Endothelial cell of umbilical vein (primary cell): ENCODE measurements at regions not wholly inside any gene's neighbourhood (a gene's known extent, or its start where the extent isn't known, plus 50 kb on each side); places are given as distances from the start of the nearest gene placed in this dataset.
"Not testable (repeated sequence)": the region's sequence is repeated elsewhere in the genome, so short reads cannot be mapped to it uniquely, and the experiment has no call there.

ENCODE experiments used
- BruUV-seq: library from RNA; stranded (reverse); fragments of 400-500 nt; replicated peaks from 2 replicates; lab custom pipeline; 2021; lab: Mats Ljungman, UMichigan
- CTCF ChIA-PET: fragments of 300-600, 350-600 bp; sonication (Branson Sonifier 250); formaldehyde crosslinking; loops from one replicate; lab custom pipeline; 2021; ENCODE audit warnings: antibody characterized with exemption, inconsistent platforms; lab: Charles Lee
- POLR2A ChIA-PET: fragments of 300-600, 350-600 bp; sonication (Branson Sonifier 250); formaldehyde crosslinking; loops from one replicate; lab custom pipeline; 2021; ENCODE audit warnings: antibody characterized with exemption, inconsistent platforms; lab: Charles Lee
- DNase-seq: peaks from one replicate; pipeline ENCODE4 v3.0.0-alpha.2; 2011; ENCODE audit warnings: low read depth, low spot score
- FAIRE-seq: peaks from 2 replicates; lab custom pipeline; 2011; peaks lifted over from hg19 to GRCh38; lab: Jason Lieb, UNC
- H2AFZ ChIP-seq: 2 replicates; pipeline ENCODE4 v1.6.0; 2012; ENCODE audit warnings: low read depth, low read length, control low read depth, inconsistent platforms
- H3K27ac ChIP-seq: 2 replicates; pipeline ENCODE4 v1.5.1; 2011; ENCODE audit warnings: low read depth, mild to moderate bottlenecking, control low read depth, low read length, moderate library complexity; ENCODE audit not compliant: insufficient read depth
- H3K27me3 ChIP-seq, 2 experiments: 2 replicates each; pipeline versions ENCODE4 v1.6.0 to v1.6.1; 2011; ENCODE audit warnings: low read length in 2 of 2, mixed read lengths in 1 of 2; ENCODE audit not compliant: control insufficient read depth in 2 of 2, insufficient read depth in 2 of 2
- H3K36me3 ChIP-seq, 2 experiments: 2 replicates in 1 of 2; 3 replicates in 1 of 2; pipeline ENCODE4 v1.5.1; 2011; ENCODE audit warnings: low read length in 2 of 2, mild to moderate bottlenecking in 1 of 2, moderate library complexity in 1 of 2; ENCODE audit not compliant: control insufficient read depth in 2 of 2, insufficient read depth in 2 of 2; ENCODE audit errors: extremely low read depth in 1 of 2
- H3K4me1 ChIP-seq: 3 replicates; pipeline ENCODE4 v1.5.1; 2011; ENCODE audit warnings: mild to moderate bottlenecking, low read length; ENCODE audit not compliant: control insufficient read depth, insufficient read depth; ENCODE audit errors: extremely low read depth
- H3K4me2 ChIP-seq: 2 replicates; pipeline ENCODE4 v1.6.1; 2011; ENCODE audit warnings: low read length, control low read depth, mixed read lengths; ENCODE audit not compliant: insufficient read depth
- H3K4me3 ChIP-seq, 3 experiments: fragments of 200-600 bp in 1 of 3; sonication (generic), shearing (Covaris generic) in 1 of 3; replicated peaks in 1 of 3; 2 replicates each; pipeline ENCODE4 v1.5.1; 2011 to 2016; ENCODE audit warnings: control low read depth in 3 of 3, low read length in 3 of 3, mild to moderate bottlenecking in 2 of 3, inconsistent platforms in 1 of 3, low read depth in 1 of 3, moderate library complexity in 1 of 3; ENCODE audit not compliant: insufficient read depth in 1 of 3
- H3K79me2 ChIP-seq: 2 replicates; pipeline ENCODE4 v1.6.0; 2012; ENCODE audit warnings: low read length, inconsistent platforms; ENCODE audit not compliant: control insufficient read depth, insufficient read depth
- H3K9ac ChIP-seq: replicated peaks from 2 replicates; pipeline ENCODE3; 2011; ENCODE audit warnings: low read length, control low read depth; ENCODE audit not compliant: insufficient read depth; ENCODE audit errors: extremely low read depth
- H3K9me1 ChIP-seq: replicated peaks from 3 replicates; pipeline ENCODE4 v1.6.0; 2011; ENCODE audit warnings: mild to moderate bottlenecking, low read length; ENCODE audit not compliant: control insufficient read depth, insufficient read depth; ENCODE audit errors: extremely low read depth
- H3K9me3 ChIP-seq: replicated peaks from 2 replicates; pipeline ENCODE4 v1.5.1; 2012; ENCODE audit warnings: low read length, inconsistent platforms; ENCODE audit not compliant: control insufficient read depth, insufficient read depth
- H4K20me1 ChIP-seq: replicated peaks from 2 replicates; pipeline ENCODE3; 2011; ENCODE audit warnings: mild to moderate bottlenecking, low read length; ENCODE audit not compliant: control insufficient read depth, insufficient read depth; ENCODE audit errors: extremely low read depth
- CTCF ChIP-seq, 2 donors: IDR thresholded peaks; 1 replicate in 1 of 2; 2 replicates in 1 of 2; pipeline ENCODE4 v1.5.1; 2011; ENCODE audit warnings: low read length in 2 of 2, mild to moderate bottlenecking in 2 of 2, moderate library complexity in 2 of 2, control low read depth in 1 of 2, inconsistent platforms in 1 of 2, low read depth in 1 of 2; ENCODE audit not compliant: insufficient read depth in 1 of 2; ENCODE audit errors: extremely low read depth in 1 of 2
- EZH2 ChIP-seq: IDR thresholded peaks from 2 replicates; pipeline ENCODE4 v1.6.1; 2012; ENCODE audit warnings: borderline replicate concordance, low read depth, mild to moderate bottlenecking, moderate library complexity, low read length, inconsistent platforms; ENCODE audit not compliant: severe bottlenecking
- FOS ChIP-seq: IDR thresholded peaks from 2 replicates; pipeline ENCODE4 v1.6.1; 2011; ENCODE audit warnings: mild to moderate bottlenecking, low read length, moderate library complexity, borderline replicate concordance; ENCODE audit not compliant: insufficient read depth
- GATA2 ChIP-seq: IDR thresholded peaks from 2 replicates; pipeline ENCODE4 v1.7.0; 2011; ENCODE audit warnings: low read depth, mild to moderate bottlenecking, moderate library complexity, mixed read lengths, low read length; ENCODE audit not compliant: insufficient read length, insufficient read depth
- JUN ChIP-seq: IDR thresholded peaks from 2 replicates; pipeline ENCODE4 v1.6.1; 2011; ENCODE audit warnings: borderline replicate concordance, low read depth; ENCODE audit not compliant: insufficient read length, insufficient read depth
- MAX ChIP-seq: IDR thresholded peaks from 2 replicates; pipeline ENCODE4 v1.6.1; 2011; ENCODE audit not compliant: insufficient read depth, insufficient read length
- MYC ChIP-seq: IDR thresholded peaks from one replicate; pipeline ENCODE4 v1.6.1; 2011; ENCODE audit warnings: mild to moderate bottlenecking, low read depth, low read length
- POLR2A ChIP-seq: IDR thresholded peaks from 2 replicates; pipeline ENCODE4 v1.6.1; 2012; ENCODE audit warnings: low read depth, mild to moderate bottlenecking, control low read depth, low read length
- POLR2AphosphoS5 ChIP-seq: IDR thresholded peaks from 2 replicates; pipeline ENCODE4 v1.6.1; 2012; ENCODE audit warnings: low read depth, mild to moderate bottlenecking, control low read depth, low read length, moderate library complexity; ENCODE audit not compliant: insufficient read depth
- dilution Hi-C: fragments of 300-500 bp; cut with MboI; formaldehyde crosslinking; loops from one replicate; pipeline ENCODE4 v1.15.0; 2019; ENCODE audit warnings: low sequenced_read_pairs; ENCODE audit not compliant: extremely low pct_ligation_motif_present
- intact Hi-C: fragments of 100-400 bp; cut with micrococcal nuclease; formaldehyde crosslinking; loops from one replicate; pipeline ENCODE4 v1.10.0; 2022

- dilution Hi-C loops = not testable (repeated sequence)
These were observed 364.5 kb upstream of the DPYD start for GRCh38 chr1:98285286-98285685.

GRCh38 chr1:98280049-98280448 lies 359.2 kb upstream of the DPYD start:
- Histone ChIP-seq H3K4me1 (no peaks in the 10 kb centered on the region), H3K36me3 (no peaks in the 10 kb centered on the region), H2AFZ (no peak overlapping the region), H3K9me3 (no peaks in the 10 kb centered on the region), H3K4me3 (no peak overlapping the region), H3K79me2 (peaks cover 2% of the 10 kb centered on the region), H3K27ac (no peak overlapping the region), H4K20me1 (no peaks in the 10 kb centered on the region), H3K9ac (no peak overlapping the region), H3K4me2 (no peak overlapping the region), H3K27me3 (no peaks in the 10 kb centered on the region), H3K9me1 (no peaks in the 10 kb centered on the region)
- intact Hi-C loops = no loop called here
- CTCF ChIA-PET = interaction anchor here (0.9 to 1.0 kb wide), 2 partner anchors 10 to 19 kb away, joined by 3 read pairs; no protein-coding TSS in a partner anchor
- FAIRE-seq = no peak
- no TSS peak for BruUV-seq
- dilution Hi-C loops = no loop called here
- no peak for DNase-seq
- POLR2A ChIA-PET = no interaction called here
- TF ChIP-seq EZH2 (no peak), JUN (no peak), MAX (no peak), GATA2 (no peak), POLR2A (no peak), FOS (no peak), CTCF (IDR thresholded peaks at IDR 0.05; ENCODE audit: extremely low read depth in 1 of 2, insufficient read depth in 1 of 2, low read depth in 1 of 2, low read length in 2 of 2) (no peak), MYC (no peak), POLR2AphosphoS5 (no peak)

More at GRCh38 chr1:98285286-98285685, 364.5 kb upstream of the DPYD start:
- H3K27me3 ChIP-seq, H3K4me1 ChIP-seq, CTCF ChIA-PET, H3K9ac ChIP-seq, H3K27ac ChIP-seq, POLR2A ChIA-PET, H2AFZ ChIP-seq, H3K36me3 ChIP-seq, FAIRE-seq, intact Hi-C loops, H3K9me3 ChIP-seq, H4K20me1 ChIP-seq, BruUV-seq, H3K79me2 ChIP-seq, H3K4me2 ChIP-seq, H3K4me3 ChIP-seq, H3K9me1 ChIP-seq, DNase-seq: not testable (repeated sequence)
